Epithelial cell of esophagus (primary cell): ENCODE measurements at regions not wholly inside any gene's neighbourhood (a gene's known extent, or its start where the extent isn't known, plus 50 kb on each side); places are given as distances from the start of the nearest gene placed in this dataset.
A peak's percentile ranks its signal among the peaks of the same experiment; 100 is the strongest.

ENCODE experiments used
- DNase-seq: peaks from one replicate; pipeline ENCODE4 v3.0.0; 2010; ENCODE audit warnings: low read depth
- H3K4me3 ChIP-seq: 2 replicates; pipeline ENCODE4 v1.5.1; 2011; ENCODE audit warnings: mild to moderate bottlenecking, low read length, control low read depth
- CTCF ChIP-seq: IDR thresholded peaks from 2 replicates; pipeline ENCODE4 v1.5.1; 2011; ENCODE audit warnings: low read depth, mild to moderate bottlenecking, low read length, control low read depth, inconsistent platforms; ENCODE audit not compliant: insufficient read depth; ENCODE audit errors: missing control alignments

- DNase-seq = peak; percentile 26
- peak; percentile 60 for TF ChIP-seq CTCF
- no peak overlapping the region for H3K4me3 ChIP-seq
Measured at GRCh38 chr5:4295663-4296339, 700.2 kb downstream of the IRX1 start.

GRCh38 chr5:4306057-4306456 is 710.4 kb downstream of the IRX1 start:
- DNase-seq = no peak
- H3K4me3 ChIP-seq = no peak overlapping the region

DNA sequence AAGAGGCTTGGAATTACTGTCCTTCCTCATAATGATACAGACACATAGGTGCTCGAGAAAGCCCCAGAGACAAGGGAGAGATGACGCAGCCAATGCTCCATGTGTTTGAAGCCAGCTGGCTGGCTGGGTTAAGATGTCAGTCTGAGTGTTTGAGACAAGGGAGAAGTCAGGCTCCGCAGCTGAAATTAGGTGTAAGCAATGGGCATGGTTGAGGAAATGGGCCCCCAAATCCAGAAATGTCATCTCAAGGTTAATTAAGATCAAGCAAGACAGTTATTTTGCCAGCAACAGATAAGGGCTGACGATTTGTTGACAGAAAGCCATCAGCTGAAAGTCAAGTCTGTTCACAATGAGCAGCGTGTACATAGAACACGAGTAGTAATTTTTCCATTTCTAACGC is 713.4 kb downstream of the IRX1 start:
- no peak overlapping the region for H3K4me3 ChIP-seq
- no peak for TF ChIP-seq CTCF
- no peak for DNase-seq

More at GRCh38 chr5:4306057-4306456, 710.4 kb downstream of the IRX1 start:
- no peak for TF ChIP-seq CTCF

- peak; percentile 42 for DNase-seq
- no peak overlapping the region for H3K4me3 ChIP-seq
- TF ChIP-seq CTCF = no peak
Measured at GRCh38 chr5:4313138-4313537, 717.5 kb downstream of the IRX1 start.

DNA sequence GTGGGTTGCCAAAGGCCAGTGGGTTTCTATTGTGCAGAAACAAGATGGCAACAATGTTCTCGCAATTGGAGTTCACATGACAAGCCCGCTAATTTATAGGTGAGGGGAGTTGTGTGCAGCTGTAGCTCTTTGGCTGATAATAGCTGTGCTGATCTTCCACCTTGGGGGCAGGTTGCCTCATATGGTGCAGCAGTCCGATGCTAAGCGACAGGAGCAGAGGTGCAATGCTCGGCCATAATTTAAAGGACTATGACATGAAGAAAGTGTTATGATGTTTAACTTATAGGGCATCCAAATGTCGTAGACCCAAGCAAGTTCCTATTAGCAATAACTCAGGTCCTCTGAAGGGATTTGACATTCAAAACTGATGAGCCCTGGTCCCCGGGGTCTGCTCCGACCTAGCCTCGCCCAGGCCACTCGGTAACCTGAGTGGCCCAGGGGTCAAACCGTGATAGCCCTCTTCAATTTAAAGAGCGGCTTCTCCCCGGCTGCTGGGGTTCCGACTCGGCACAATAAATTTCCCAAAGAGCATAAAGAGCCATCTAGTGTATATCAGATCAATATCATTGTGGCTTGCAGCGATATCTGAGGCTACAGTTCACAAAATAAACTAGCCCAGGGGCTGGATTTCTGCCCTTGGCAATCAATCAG is 724.0 kb downstream of the IRX1 start:
- no peak for TF ChIP-seq CTCF
- no peak for DNase-seq
- no peak overlapping the region for H3K4me3 ChIP-seq

DNA sequence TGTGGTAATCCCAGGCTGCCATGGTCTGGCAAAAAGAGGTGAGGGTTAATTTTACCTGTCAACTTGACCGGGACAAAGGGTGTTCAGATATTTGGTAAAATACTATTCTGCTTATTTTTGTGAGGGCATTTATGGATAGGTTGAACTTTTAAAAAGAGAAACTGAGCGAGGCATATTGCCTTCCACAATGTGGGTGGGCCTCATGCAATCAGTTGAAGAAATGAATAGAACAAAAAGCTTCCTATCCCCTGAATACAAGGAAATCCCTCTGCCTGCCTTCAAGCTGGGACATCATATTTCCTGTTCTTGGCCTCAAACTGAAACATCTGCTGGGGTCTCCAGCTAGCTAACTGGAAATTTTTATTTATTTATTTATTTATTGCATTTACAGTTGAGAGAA is 734.7 kb downstream of the IRX1 start:
- no peak for DNase-seq
- H3K4me3 ChIP-seq = no peak overlapping the region
- TF ChIP-seq CTCF = no peak

- no peak for TF ChIP-seq CTCF
- DNase-seq = no peak
- no peak overlapping the region for H3K4me3 ChIP-seq
Measured at GRCh38 chr5:4335078-4335477, 739.4 kb downstream of the IRX1 start.
